Transverse colon (tissue), 4 donors: ENCODE measurements at regions not wholly inside any gene's neighbourhood (a gene's known extent, or its start where the extent isn't known, plus 50 kb on each side); places are given as distances from the start of the nearest gene placed in this dataset.

Experiments
- DNase-seq: peaks from one replicate; pipeline ENCODE4 v3.0.0-alpha.2; 2019
- H3K27ac ChIP-seq, 4 donors: fragments of 200-600 bp; sonication (generic); 2 replicates each; pipeline ENCODE4 v1.5.1; 2016 to 2018; ENCODE audit warnings: inconsistent platforms in 4 of 4
- H3K27me3 ChIP-seq: fragments of 200-600 bp; sonication (generic); 2 replicates; pipeline ENCODE4 v1.5.1; 2017; ENCODE audit warnings: inconsistent platforms
- H3K36me3 ChIP-seq, 4 donors: fragments of 200-600 bp; sonication (generic); 2 replicates each; pipeline ENCODE4 v1.5.1; 2017 to 2019; ENCODE audit warnings: inconsistent platforms in 4 of 4
- H3K4me1 ChIP-seq, 4 donors: fragments of 200-600 bp; sonication (generic); 2 replicates each; pipeline ENCODE4 v1.5.1; 2017 to 2020; ENCODE audit warnings: inconsistent platforms in 4 of 4
- H3K4me3 ChIP-seq, 4 donors: fragments of 200-600 bp; sonication (generic); 1 replicate in 1 of 4; 2 replicates in 3 of 4; pipeline versions ENCODE4 v1.5.1 to v1.6.1; 2017 to 2019; ENCODE audit warnings: inconsistent platforms in 4 of 4
- H3K9me3 ChIP-seq, 2 donors: fragments of 200-600 bp; sonication (generic); 2 replicates each; pipeline ENCODE4 v1.5.1; 2017 to 2019; ENCODE audit warnings: inconsistent platforms in 2 of 2
- EP300 ChIP-seq: sonication (generic); formaldehyde crosslinking; IDR thresholded peaks from one replicate; pipeline ENCODE4 v1.6.1; 2017; ENCODE audit warnings: antibody characterized with exemption, low read depth
- POLR2A ChIP-seq: fragments of 450-650 bp; IDR thresholded peaks from one replicate; pipeline ENCODE4 v1.6.1; 2016; ENCODE audit warnings: antibody characterized with exemption, mild to moderate bottlenecking, moderate library complexity
- POLR2AphosphoS5 ChIP-seq, 3 donors: sonication (generic); formaldehyde crosslinking; IDR thresholded peaks; one replicate each; pipeline ENCODE4 v1.6.1; 2016; ENCODE audit warnings: antibody characterized with exemption in 3 of 3
- WGBS, 2 donors: methylation state at CpG; one replicate each; pipeline ENCODE4 v1.1.5; 2018; ENCODE audit warnings: low coverage in 1 of 2; 5-methylcytosine and 5-hydroxymethylcytosine counted together
- in situ Hi-C, 4 donors: fragments of 200-750 bp; cut with MboI; loops; one replicate each; pipeline versions ENCODE4 v1.15.0 to v1.15.1; 2017; ENCODE audit warnings: low sequenced_read_pairs in 3 of 4, low pct_ligation_motif_present in 1 of 4, low pct_unique_long_range_greater_than_20kb in 1 of 4
- intact Hi-C: fragments of 100-400 bp; cut with DNase I; formaldehyde crosslinking; loops from one replicate; pipeline ENCODE4 v1.15.1; 2023; ENCODE audit warnings: low total_unique reads
- TF ChIP-seq, protein P1 (sequence below), 5 experiments: fragments of 200-600 bp in 3 of 5; fragments of 450-650 bp in 2 of 5; sonication (generic) in 3 of 5; IDR thresholded peaks; 1 replicate in 2 of 5; 2 replicates in 3 of 5; pipeline ENCODE4 v1.5.1; 2016 to 2017; ENCODE audit warnings: antibody characterized with exemption in 5 of 5, inconsistent platforms in 3 of 5, mild to moderate bottlenecking in 2 of 5, moderate library complexity in 1 of 5

DNA sequence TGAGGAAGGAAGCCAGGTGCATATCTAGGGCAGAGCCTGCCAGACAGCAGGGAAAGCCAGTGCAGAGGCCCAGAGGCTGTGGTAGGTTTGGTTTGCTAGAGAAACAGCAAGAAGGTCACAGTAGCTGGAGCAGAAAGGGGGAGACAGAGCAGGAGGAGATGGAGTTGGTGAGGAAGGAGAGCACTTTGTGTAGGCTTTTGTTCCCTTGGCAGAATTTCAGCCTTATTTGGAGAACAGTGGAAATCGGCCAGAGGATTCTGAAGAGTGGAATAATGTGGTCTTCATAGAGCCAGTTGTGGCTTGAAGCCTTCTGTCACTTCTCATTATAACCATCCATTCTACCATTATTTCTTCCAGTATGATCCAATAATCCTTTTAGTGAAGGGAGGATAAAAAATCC lies 212.9 kb upstream of the FAR2 start:
- TF ChIP-seq, protein P1, sequence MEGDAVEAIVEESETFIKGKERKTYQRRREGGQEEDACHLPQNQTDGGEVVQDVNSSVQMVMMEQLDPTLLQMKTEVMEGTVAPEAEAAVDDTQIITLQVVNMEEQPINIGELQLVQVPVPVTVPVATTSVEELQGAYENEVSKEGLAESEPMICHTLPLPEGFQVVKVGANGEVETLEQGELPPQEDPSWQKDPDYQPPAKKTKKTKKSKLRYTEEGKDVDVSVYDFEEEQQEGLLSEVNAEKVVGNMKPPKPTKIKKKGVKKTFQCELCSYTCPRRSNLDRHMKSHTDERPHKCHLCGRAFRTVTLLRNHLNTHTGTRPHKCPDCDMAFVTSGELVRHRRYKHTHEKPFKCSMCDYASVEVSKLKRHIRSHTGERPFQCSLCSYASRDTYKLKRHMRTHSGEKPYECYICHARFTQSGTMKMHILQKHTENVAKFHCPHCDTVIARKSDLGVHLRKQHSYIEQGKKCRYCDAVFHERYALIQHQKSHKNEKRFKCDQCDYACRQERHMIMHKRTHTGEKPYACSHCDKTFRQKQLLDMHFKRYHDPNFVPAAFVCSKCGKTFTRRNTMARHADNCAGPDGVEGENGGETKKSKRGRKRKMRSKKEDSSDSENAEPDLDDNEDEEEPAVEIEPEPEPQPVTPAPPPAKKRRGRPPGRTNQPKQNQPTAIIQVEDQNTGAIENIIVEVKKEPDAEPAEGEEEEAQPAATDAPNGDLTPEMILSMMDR (IDR thresholded peaks at IDR 0.05): no peak
- no peak for TF ChIP-seq EP300
- no peak for TF ChIP-seq POLR2AphosphoS5 (IDR thresholded peaks at IDR 0.05)
- TF ChIP-seq POLR2A: no peak
- Histone ChIP-seq H3K9me3 (no peaks in the 10 kb centered on the region), H3K27me3 (no peaks in the 10 kb centered on the region), H3K4me3 (no peak overlapping the region), H3K4me1 (no peaks in the 10 kb centered on the region), H3K36me3 (no peaks in the 10 kb centered on the region), H3K27ac (no peak overlapping the region)
- in situ Hi-C loops: no loop called here
- WGBS, 2 donors: 29 to 57% methylated on average over 1 of the region's 1 CpG
- DNase-seq: no peak
- intact Hi-C loops: no loop called here

DNA sequence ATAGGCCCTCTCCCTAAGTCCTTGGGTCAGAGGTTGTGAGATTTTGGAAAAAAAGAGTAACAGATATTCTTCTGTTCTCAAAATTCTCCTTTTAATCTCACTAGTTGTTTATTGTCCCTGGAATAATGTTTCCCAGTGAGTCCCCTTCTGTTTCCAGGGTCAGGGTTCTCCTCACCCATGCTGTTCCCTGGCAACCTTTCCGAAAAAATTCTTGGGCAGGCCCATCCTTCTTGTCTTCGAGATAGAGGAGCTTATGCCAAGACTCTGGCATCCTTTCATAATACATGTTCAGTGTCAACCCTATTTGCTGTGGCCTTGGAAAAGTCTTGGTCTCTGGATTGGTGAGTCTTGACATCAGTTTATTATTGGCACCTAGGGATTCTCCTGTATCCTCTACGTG lies 212.4 kb upstream of the FAR2 start:
- in situ Hi-C loops (no loop called here), intact Hi-C loops (no loop called here)
- WGBS, 2 donors: 56 to 72% methylated on average over 1 to 2 of the region's 3 CpGs
- Histone ChIP-seq H3K36me3 (no peaks in the 10 kb centered on the region), H3K27me3 (no peaks in the 10 kb centered on the region), H3K4me1 (no peaks in the 10 kb centered on the region), H3K9me3 (no peaks in the 10 kb centered on the region), H3K4me3 (no peak overlapping the region), H3K27ac (no peak overlapping the region)
- DNase-seq: no peak
- TF ChIP-seq POLR2AphosphoS5 (IDR thresholded peaks at IDR 0.05) (no peak), EP300 (no peak), POLR2A (no peak)
- TF ChIP-seq, protein P1 (IDR thresholded peaks at IDR 0.05): no peak

DNA sequence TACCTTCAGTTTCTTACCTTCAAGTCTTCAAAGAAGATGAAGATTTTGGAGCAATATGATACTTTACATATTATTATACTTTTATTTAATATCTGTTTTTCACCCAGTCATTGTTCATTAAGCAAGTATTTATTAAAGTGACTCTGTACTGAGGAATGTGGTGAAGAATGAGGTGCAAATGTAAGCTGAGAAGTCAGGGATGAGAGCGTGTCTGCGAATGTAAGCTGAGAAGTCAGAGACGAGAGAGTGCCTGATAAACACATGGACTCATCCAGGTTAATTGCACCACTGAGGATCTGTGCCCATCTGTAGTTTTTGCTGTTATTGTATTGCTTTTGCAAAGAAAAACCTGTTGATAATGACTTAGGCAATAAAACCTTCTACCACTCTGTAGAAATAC lies 211.9 kb upstream of the FAR2 start:
- no peaks in the 10 kb centered on the region for H3K9me3 ChIP-seq
- DNase-seq: no peak
- H3K4me3 ChIP-seq: no peak overlapping the region
- 57 to 72% methylated on average over 3 of the region's 3 CpGs for WGBS, 2 donors
- no peaks in the 10 kb centered on the region for H3K4me1 ChIP-seq
- no peaks in the 10 kb centered on the region for H3K36me3 ChIP-seq
- no peaks in the 10 kb centered on the region for H3K27me3 ChIP-seq
- no peak overlapping the region for H3K27ac ChIP-seq
- intact Hi-C loops (no loop called here), in situ Hi-C loops (no loop called here)
- no peak for TF ChIP-seq POLR2A
- TF ChIP-seq POLR2AphosphoS5 (IDR thresholded peaks at IDR 0.05): no peak
- TF ChIP-seq, protein P1 (IDR thresholded peaks at IDR 0.05): no peak
- no peak for TF ChIP-seq EP300

GRCh38 chr12:28938056-28938455 lies 211.0 kb upstream of the FAR2 start:
- no peak for DNase-seq
- no peak overlapping the region for H3K27ac ChIP-seq
- H3K36me3 ChIP-seq: no peaks in the 10 kb centered on the region
- H3K4me3 ChIP-seq: no peak overlapping the region
- intact Hi-C loops: no loop called here
- in situ Hi-C loops: no loop called here
- TF ChIP-seq POLR2A: no peak
- TF ChIP-seq, protein P1 (IDR thresholded peaks at IDR 0.05): no peak
- TF ChIP-seq POLR2AphosphoS5 (IDR thresholded peaks at IDR 0.05): no peak
- no peak for TF ChIP-seq EP300
- no peaks in the 10 kb centered on the region for H3K27me3 ChIP-seq
- no peaks in the 10 kb centered on the region for H3K9me3 ChIP-seq
- 91 to 92% methylated on average over 5 of the region's 5 CpGs for WGBS, 2 donors
- no peaks in the 10 kb centered on the region for H3K4me1 ChIP-seq
